ELR (cell line): ENCODE measurements at regions not wholly inside any gene's neighbourhood (a gene's known extent, or its start where the extent isn't known, plus 50 kb on each side); places are given as distances from the start of the nearest gene placed in this dataset.
A peak's percentile ranks its signal among the peaks of the same experiment; 100 is the strongest.
"Not testable (repeated sequence)": the region's sequence is repeated elsewhere in the genome, so short reads cannot be mapped to it uniquely, and the experiment has no call there.

Experiments
- DNase-seq: peaks from one replicate; pipeline ENCODE4 v3.0.0-alpha.2; 2015; ENCODE audit warnings: low read depth

DNA sequence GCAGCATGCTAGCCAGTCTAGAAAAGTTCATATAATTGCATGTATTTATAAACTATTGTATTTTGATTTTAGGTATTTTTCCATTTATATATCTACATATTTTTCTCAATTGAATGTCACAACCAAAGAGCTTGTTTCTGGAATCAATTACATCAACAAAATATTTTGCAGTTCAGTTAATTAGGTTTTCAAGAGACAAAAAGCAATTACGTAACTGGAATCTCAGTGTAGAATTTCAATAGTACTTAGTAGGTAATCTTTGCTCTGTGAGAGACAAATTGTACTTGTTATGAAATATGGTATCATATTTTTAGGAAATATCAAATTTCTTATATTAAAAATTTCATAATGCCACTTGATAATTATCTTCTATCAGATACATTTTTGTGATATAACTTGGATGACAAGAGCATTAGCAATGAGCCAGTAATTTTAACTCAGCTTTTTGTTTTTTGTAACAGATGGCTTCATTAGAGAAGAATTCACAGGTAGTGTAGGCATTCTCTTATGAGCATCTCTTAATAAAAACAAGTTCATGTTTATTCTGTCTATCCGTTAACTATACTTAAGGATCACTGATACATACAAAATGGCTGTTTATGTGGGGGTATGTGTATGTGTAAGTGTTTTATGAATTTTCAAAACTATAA lies 774.7 kb downstream of the C12orf50 start:
- DNase-seq = no peak

DNA sequence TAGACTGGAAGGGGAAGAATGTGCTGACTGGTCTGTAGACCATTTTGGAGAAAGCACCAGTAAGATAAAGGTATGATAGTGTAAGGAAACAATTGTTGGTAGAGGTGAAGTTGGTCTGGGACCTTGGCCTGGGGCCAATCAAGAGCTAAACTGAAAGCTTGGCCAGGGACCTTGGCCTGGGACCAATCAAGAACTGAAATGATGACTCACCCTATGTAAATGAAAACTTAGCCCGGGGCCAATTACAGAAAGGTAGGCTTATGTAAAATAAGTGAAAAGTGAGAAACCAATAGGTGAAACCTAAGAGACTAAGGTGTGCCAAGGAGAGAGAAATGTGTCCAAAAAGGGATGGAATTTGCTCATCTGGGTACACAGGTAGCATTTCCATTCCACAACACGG lies 776.0 kb downstream of the C12orf50 start:
- DNase-seq = peak; percentile 25

DNA sequence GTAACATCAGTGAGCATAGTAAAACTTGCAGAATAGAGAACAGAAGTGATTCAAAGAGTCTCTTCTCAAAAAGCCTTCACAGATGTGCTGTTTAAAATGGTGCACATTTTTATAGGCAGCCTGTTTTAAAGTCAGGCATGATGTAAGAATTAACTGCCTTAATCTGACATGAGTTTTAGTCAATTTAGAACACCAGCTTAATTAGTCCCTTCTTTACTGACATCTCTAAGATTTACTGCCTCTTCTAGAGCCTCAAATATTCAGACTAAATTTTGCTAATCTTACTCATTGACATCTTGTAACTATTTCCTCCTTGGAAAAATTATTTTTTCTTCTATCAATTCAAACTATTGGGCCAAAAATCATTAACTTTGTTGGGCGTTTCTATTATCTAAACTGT lies 782.5 kb downstream of the C12orf50 start:
- no peak for DNase-seq

DNA sequence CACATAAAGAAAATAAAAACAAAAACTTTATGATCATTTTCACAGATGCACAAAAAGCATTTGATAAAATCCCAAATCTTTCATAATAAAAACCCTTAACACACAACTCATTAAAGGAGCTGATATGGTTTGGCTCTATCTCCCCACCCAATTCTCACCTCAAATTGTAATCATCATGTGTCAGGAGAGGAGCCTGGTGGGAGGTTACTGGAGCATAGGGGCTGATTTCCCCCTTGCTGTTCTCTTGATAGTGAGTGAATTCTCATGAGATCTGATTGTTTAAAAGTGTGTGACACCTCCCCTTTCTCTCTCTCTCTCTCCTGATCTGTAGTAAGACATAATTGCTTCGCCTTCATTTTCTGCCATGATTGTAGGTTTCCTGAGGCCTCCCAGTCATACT lies 790.7 kb downstream of the C12orf50 start:
- DNase-seq = no peak

DNA sequence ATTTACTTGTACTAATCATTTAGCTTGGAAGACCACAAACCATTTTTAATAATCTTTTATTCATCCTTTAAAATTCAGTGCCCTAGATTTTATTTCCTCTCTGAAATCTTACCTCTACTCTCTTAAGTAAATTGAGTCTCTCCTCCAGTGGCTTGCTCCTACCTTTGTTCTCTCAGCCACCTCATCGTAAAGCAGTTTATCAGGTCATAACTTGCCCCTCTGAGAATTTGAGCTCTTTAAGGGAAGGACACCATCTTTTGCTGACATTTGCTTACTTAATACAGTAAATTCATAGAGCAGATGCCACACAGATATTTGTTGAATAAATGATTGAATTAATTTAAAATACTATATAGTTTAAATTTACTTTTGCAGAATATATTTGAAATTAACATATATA lies 794.3 kb downstream of the C12orf50 start:
- DNase-seq = no peak

DNA sequence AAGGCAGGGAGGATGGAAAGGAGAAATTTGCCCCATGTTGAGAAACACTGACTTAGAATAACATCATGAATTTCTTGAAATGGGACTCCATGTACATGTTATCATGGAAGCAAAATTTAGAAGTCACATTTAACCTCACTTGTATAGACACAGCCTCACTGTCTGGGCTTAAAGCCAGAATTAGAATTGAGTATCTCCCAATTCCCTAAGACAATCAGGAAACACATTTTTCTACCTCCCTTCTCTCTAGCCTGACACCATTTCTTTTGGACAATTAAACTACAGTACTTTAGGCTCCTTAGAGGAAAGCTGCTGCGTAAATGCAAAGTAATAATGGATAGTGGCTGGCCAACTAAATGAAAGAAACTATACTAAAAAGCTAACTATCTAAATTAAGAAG lies 795.5 kb downstream of the C12orf50 start:
- DNase-seq = no peak

DNA sequence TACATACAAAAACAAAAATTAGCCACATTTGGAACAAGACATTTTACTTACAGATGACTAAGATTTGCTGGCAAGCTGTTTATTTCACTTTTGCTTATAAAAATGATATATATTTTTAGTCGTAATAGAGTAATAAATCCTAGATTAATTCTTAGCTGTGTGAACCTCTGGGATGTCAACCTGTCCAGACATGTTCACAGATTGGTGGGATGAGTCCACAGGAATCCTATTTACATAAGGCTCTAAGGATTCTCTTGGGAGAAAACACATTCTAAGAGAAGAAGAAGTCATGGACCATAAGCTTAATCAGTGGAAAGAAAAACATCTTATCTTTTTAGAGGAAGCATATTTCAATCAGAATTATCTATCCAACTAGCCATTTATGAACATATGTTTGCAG lies 797.4 kb downstream of the C12orf50 start:
- DNase-seq = no peak

DNA sequence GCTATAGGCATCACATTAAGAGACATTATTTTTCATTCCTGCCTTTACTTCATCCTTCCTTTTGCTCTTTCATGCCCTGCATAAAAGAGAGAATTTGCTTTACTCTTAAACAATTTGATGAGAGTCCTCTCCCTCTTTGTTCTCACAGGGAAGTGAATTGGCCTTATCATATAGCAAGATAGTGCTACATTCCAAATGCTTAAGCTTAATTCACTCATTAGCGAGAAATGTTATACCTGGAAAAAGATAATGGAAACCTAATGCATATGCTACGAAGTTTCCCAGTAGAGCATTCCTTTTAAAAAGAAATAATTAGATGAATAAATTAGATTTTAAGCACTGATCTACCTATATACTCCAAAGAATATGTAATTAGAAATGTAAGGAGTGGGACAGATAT lies 798.8 kb downstream of the C12orf50 start:
- no peak for DNase-seq

DNA sequence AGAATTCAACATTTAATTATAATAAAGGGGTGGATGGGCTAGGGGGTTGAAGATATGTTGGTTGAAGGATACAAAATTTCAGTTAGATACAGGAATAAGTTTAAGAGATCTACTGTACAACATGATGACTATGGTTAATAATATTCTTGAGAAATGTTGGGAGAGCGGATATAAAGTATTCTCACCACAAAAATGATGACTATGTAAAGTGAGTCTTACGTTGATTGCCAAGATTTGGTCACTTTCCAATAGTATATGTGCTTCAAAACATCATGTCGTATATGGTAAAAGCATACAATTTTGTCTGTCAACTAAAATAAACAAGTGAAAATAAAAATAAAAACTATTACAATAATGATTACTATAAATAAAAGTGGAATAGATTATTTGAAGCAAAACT lies 802.0 kb downstream of the C12orf50 start:
- DNase-seq = peak; percentile 72

DNA sequence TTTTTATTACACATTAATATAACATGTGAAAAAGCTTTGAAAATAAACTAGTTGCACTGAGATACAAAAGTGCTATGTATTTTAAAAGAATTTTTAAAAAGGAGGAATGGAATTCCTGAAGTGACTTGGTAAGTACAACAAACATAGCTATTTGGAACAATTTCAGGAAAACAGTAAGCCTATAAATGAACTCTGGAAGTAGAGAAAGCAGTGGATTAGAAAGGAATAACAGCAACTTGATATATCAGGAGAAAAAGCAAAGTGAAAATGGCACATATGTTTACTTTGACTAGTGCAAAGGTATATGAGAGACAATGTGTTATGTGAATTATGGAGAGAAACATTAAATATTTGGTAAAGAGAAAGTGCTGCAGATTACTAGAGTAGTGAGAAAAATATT lies 811.7 kb downstream of the C12orf50 start:
- peak; percentile 10 for DNase-seq

DNA sequence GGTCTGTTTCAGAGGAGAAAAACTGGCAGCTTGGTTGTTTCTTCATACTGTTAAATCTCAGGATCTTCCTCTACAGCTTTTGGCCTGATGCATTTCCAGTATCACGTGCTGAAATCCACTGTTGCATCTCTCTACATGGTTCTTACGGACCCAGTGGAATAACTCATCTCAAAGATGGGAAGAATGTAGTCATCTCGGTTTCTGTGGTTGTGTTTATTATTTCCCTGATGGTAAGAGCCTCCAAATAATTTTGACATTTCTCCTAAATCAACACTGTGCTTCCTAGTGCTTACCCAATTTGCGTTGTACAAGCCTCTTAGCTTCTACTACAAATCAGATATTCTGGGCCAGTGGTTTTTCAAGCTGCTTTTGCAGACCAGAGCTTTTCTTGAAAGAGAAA lies 812.8 kb downstream of the C12orf50 start:
- peak; percentile 11 for DNase-seq

DNA sequence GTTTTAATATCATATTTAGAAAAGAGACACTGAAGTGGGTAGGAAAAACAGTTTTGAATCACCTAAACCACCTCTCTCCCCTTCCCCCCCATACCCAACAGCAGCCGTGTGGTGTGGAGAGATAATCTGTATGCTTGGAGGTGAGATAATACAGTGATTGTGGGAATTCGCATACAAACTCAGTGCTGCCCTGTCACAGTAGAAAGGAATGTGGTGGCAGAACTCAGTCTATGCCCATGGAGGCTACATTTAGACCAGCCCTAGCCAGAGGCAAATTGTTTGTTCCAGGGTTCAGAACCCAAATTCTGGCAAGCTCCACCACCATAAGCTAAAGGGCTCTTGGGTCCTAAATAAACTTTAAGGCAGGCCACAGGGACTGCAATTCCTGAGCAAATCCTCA lies 827.0 kb downstream of the C12orf50 start:
- DNase-seq = no peak

DNA sequence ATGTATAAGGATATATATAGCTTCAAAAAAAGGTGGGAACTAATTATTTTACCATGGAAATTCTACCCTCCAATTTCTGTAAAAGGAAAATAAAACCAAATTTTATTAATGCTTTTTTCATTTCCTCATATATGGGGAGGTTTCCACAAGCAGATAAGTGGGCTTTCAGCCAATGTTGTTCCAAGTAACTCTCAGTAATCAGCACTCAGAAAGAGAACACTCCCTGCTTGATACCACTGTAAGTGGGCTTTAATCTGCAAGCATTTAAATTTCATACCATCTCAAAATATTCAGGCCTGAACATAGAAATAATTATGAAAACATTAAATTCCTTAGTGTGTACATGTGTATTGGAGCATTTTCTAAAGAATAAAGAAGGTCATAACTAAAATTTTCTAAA lies 827.6 kb downstream of the C12orf50 start:
- DNase-seq = no peak

DNA sequence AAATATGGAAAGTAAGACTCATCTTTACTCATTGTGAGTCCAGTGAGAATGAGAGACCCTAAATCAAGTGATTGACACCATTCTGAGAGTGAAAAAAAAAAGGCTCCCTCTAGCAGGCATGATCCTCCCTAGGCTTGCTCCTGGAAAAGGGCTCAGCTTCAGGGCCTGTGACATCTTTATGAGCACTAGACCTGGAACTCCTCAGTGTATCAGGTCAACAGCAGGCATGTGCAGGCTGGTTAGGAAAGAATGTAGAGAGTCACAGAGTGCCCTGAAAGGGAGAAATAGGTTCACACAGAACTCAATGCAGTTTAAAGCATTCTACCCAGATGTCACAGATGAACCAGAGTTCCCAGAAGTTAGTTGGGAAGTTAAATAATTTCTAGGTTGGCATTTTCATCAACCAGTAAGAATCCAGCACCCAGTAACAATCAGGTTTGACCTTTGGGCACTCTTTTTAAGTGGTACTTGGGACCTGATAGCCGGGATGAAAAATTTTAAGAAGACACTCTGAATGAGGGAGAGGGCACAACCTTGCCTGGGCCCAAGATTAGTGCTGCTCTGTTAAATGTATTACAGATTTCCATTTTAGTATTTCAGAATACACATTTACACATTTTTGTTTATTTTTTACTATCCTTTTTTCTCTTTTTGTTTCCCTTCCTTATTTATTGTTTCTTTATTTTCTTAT lies 828.8 kb downstream of the C12orf50 start:
- no peak for DNase-seq

DNA sequence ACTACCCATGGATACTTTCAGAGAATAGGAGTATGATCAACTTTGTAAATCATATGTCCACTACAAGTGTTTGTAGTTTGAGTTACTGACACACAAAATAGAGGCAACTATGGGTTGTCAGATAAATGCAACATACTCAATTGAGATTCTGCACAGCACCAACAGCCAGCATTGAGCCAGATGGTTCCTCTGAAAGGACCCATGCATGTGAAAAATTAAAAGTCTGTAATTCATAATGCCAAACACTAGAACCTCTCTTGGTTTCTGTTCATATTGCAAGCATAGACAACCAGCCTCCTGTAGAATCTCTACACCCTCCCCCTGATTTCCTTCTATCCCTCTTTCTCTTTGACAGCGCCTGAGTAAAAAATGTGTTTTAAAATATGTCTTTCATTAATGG lies 831.0 kb downstream of the C12orf50 start:
- no peak for DNase-seq

DNA sequence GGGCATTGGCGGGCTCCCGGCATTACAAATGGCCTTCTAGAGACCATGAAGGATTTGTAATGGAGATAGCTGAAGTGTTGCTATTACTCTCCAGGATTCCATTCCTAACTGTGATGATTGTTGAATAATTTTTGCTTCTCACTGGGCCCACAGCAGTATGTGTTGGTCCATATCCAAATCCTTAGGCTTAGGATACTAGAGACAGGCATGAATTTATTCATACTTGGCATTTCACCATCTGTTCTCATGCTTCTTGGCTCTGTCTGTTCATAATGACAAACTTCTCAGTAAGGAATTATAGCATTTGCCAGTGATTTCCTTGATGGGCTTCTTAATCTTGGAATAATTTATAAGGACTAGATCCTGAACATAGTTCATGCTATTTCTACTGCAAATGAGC lies 832.9 kb downstream of the C12orf50 start:
- DNase-seq = no peak

DNA sequence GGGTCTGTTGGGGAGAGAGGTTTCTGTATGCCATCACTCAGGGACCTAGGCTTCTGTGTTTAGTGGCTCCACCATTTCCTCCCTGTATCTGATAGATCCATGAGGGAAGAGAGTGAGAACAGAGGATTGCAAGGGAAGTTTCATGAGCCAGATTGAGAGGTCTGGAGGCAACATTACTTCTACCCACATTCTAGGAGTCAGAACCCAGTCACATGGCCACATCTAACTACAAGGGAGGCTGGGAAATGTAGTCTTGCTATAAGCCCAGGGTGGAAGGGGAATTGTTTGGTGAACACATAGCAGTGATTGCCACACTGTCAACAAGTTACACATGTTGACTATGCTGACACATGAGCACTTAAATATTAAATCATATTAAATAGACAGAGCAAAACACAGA lies 834.8 kb downstream of the C12orf50 start:
- DNase-seq = not testable (repeated sequence)

DNA sequence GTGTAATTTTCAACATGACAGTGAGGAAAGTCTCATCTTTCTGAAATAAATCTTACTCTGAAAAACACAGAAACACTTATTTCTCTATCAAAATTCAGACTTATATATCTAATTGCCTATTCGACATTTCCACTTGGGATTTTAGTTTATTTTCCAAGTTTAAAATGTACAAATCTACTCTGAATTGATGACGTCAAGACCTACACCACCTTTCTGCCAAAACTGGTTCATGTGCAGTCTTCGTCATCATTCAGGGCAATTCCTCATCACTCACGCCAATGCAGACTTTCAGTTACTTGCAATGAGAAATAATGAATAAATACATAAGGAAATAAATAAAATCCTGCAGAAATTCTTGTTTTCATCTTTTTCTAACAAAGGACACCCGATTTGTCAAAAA lies 843.8 kb downstream of the C12orf50 start:
- peak; percentile 7 for DNase-seq

DNA sequence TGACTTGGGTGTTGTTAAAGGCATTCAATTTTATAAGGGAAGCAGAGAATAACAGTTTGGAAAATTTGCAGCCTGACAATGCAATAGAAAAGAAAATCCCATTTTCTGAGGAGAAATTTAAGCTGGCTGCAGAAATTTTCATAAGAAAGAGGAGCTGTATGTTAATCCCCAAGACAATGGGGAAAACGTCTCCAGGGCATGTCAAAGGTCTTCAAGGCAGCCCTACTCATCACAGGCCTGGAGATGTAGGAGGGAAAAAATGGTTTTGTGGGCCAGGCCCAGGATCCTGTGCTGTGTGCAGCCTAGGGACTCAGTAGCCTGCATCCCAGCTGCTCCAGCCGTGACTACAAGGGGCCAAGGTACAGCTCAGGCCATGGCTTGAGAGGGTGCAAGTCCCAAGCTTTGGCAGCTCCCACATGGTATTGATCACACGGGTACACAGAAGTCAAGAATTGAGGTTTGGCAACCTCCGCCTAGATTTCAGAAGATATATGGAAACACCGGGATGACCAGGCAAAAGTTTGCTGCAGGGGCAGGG lies 846.4 kb downstream of the C12orf50 start:
- no peak for DNase-seq

DNA sequence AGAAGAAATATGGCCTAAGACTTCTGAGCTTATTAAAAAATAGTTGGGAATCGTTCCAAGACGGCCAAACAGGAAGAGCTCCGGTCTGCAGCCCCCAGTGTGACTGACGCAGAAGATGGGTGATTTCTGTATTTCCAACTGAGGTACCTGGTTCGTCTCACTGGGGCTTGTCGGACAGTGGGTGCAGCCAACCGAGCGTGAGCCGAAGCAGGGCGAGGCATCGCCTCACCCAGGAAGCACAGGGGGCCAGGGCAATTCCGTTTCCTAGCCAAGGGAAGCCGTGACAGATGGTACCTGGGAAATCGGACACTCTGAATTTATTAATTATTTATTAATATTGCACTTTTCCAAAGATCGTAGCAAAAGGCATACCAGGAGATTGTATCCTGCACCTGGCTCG lies 857.8 kb downstream of the C12orf50 start:
- DNase-seq = no peak

DNA sequence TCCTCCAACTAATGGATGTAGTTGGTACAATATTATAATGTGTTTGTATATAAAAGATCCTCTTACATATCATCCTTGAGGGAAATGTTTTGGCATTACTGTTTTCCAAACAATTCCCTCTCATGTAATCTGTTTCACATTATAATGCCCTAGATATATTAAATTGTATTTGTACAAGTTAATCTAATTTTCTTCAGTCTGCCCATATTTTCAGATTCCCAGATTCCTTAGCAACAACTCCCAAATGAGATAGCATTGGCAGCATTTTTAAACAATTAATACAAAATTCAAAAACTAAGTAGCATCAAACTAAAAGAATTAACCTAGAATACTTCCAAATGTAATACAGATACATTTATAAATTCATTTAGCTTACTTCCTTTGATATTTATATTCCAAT lies 860.2 kb downstream of the C12orf50 start:
- no peak for DNase-seq

DNA sequence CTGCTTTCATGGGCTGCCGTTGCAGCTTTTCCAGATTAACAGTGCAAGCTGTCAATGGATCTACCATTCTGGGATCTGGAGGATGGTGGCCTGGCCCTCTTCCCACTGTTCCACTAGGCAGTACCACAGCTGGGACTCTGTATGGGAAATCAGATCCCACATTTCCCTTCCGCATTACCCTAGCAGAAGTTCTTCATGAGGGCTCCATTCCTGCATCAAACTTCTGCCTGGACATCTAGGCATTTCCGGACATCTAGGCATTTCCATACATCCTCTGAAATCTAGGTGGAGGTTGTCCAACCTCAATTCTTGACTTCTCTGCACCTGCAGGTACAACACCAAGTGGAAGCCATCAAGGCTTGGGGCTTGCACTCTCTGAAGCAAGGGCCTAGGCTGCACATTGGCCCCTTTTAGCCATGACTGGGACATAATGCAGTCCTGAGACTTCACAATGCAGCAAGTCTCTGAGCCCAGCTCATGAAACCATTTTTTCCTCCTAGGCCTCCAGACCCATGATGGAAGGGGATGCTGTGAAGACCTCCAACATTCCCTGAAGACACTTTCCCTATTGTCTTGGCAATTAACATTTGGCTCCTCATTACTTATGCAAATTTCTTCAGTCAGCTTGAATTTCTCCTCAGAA lies 863.3 kb downstream of the C12orf50 start:
- DNase-seq = no peak

DNA sequence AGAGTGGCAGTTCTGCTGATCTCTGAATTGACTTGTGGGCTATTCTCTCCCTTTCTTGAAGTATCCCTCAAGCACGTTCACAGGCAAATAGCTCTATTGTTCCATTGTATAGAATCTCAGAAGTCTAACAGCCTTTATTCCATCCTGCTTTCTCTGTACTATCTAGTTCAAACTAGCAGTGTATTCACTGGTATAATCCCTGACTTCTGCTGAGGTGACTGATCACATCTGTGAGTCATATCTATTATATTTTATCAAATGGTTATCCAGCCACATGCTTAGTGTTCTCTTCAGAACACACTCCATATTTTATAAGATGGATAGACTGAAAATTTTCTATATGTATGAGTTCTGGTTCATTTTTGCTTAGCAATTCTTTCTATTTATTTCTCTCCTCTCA lies 866.1 kb downstream of the C12orf50 start:
- no peak for DNase-seq
